ENCODE measurements at regions not wholly inside any gene's neighbourhood (a gene's known extent, or its start where the extent isn't known, plus 50 kb on each side); places are given as distances from the start of the nearest gene placed in this dataset.

- DNase-seq: no peak
Observed at GRCh38 chr10:3514691-3515090, 270.3 kb downstream of the KLF6 start.

DNA sequence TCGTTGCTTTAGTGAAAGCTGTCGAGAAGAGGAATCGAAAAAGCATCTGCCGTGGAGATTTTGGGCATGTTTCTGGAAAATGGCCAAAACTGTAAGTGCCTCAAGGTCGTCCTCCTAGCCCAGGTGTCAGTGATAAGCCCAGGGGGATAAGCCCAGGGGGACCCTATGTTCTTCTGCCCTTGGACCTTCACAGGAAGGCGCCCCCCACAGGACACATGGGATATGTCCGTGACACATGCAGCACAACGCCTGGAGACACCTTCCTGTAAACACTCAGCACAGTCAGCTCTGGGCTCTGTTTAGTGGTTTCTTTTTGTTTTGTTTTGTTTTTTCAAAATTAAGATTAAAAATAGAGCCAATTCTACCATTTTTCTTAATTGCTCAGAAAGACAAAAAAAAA, 272.7 kb downstream of the KLF6 start:
- no peak for DNase-seq

DNA sequence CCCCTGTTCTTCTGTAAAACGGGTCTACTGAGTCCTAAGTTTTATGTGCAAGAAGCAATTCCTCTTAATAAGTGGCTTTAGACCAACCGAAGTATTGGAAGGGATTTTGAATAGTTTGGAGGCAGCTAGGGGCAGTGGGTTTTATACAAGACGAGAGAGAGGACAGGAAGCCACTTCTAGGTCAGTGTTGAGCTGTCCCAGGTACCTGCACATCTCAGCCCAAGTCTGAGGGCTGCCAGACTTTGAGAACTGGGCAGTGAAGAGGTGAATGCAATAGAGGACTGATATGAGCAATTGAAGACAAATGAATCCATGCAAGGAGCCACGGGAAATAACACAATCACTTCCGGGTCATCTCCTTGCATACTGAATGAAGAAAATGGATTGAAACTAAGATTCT, 273.5 kb downstream of the KLF6 start:
- no peak for DNase-seq

- no peak for DNase-seq
Observed at GRCh38 chr10:3510741-3511140, 274.3 kb downstream of the KLF6 start.

DNA sequence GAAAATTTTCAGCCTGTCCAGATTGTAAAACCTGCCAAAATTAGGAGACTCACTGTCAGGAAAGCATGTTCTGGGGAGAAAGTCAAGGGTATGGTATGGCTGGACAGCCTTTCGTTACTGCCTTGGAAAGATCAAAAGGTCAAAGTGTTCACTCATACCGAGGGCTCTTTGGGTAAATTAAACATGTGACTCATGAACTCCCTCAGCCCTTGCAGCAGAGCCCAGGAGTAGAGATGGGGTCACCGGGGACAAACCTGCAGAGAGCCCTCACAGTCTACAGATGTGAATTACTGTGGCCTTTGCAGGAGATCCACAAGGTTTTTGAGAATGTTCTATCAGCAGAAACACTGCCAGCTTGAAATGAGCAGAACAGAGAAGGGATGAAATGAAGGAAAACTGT, 275.7 kb downstream of the KLF6 start:
- DNase-seq: no peak

GRCh38 chr10:3503299-3503698, 281.7 kb downstream of the KLF6 start:
- no peak for DNase-seq

- no peak for DNase-seq
Observed at GRCh38 chr10:3502673-3503072, 282.3 kb downstream of the KLF6 start.

DNA sequence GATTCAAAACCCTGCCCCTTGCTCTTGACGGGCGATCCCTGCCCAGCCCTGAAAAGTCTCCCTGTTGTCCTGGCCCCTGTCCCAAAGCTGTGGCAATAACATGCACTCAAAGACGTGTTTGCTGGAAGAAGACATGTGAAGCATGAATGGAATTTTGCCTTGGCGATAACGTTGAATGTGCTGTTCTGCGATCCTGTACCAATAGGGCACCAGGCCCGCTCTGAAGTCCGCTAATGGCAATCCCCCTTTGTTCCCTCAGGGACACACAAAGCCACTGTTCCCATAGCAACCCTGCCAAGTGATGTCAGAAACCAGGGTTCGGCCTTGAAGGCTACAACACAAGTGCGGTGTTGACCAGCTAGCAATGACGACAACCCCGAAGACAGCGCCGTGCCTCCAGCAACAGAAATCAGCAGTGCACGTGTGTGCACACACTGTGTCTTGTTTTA, 284.6 kb downstream of the KLF6 start:
- peak; percentile 58 to 63 for DNase-seq

DNA sequence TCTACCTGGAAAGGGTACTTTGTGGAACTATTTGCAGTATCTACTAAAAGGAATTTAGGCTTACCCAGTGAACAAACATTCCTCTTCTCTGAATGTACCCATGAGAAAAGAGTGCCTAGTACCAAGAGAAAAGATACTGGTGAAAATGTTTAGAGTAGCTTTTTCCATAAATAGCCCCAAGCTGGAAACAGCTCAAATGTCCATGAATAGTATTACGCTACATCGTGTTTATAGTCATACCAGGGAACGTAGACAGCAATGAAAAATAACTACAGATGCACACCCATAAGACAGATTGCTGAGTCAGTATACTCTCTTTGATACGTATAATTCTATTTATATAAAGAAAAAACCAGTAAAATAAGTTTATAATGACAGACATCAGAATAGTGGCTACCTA, 285.9 kb downstream of the KLF6 start:
- no peak for DNase-seq

DNA sequence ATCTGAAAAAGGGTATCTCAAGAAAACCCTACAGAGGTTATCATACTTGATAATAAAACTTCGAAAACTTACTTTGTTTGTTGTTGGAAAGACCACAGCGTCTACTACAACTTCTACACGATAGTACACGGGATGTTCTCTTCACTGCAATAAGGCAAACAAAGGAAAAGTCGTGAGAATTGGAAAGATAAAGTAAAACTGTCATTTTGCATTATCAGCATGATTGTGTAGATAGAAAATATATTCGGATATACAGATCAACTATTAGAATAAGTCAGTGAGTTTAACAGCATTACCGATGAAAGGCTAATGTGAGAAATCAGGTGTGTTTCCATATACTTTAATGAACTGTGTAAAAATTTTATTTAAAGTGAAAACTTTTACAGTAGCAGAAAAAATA, 287.4 kb downstream of the KLF6 start:
- no peak for DNase-seq

GRCh38 chr10:3496138-3496537, 288.9 kb downstream of the KLF6 start:
- no peak for DNase-seq

GRCh38 chr10:3495281-3495680, 289.7 kb downstream of the KLF6 start:
- DNase-seq: no peak

DNA sequence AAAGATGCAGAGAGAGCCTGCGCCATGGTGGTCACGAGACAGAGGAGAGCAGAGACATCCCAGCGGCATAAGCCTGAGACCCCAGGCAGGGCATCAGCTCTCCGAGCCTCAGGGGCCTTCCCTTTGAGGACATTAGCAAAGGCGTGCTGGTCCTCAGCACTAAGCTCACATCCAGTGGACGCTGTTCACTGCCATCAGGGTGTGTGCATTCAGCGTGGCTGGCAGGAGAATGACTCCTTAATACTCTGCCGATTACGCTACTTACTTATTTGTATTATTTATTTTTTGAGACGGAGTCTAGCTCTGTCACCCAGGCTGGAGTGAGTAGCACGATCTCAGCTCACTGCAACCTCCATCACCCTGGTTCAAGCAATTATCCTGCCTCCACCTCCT, 290.2 kb downstream of the KLF6 start:
- no peak for DNase-seq

GRCh38 chr10:3494131-3494837, 290.7 kb downstream of the KLF6 start:
- no peak for DNase-seq

DNA sequence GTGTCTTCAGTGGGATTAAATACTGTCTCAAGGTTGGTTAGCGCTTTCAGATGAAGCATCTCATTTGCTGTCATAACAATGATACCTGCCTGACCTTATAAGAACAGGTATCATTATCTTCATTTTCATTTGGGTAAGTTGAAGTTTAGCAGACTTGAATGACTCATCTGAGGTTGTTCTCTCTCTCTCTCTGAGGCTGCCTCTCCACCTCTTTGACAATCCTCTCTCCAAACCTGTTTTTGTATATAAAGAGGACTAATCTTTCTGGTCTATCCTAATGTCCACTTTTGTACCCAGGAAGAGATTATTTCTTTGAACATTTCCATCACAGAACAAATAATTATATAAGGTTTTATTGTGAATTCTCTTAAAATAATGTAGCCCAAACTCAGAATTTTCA, 291.4 kb downstream of the KLF6 start:
- no peak for DNase-seq

DNA sequence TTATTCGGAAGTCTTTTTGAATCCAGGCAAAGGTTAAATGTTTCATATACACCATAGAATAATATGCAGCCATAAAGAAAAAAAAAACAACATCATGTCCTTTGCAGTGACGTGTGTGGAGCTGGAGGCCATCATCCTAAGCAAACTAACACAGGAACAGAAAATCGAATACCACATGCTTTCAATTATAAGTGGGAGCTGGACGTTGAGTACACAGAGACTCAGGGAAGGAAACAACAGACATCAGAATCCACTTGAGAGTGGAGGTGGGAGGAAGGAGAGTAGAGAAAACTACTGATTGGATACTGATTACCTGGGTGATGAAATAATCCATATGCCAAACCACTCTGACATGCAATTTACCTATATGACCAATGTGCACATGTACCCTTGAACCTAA, 293.4 kb downstream of the KLF6 start:
- DNase-seq: no peak

GRCh38 chr10:3487228-3487627, 297.8 kb downstream of the KLF6 start:
- DNase-seq: no peak

- no peak for DNase-seq
Observed at GRCh38 chr10:3486346-3487065, 298.5 kb downstream of the KLF6 start.

GRCh38 chr10:3485057-3485686, 299.8 kb downstream of the KLF6 start:
- DNase-seq: peak in 1 of 2 donors; percentile 21

DNA sequence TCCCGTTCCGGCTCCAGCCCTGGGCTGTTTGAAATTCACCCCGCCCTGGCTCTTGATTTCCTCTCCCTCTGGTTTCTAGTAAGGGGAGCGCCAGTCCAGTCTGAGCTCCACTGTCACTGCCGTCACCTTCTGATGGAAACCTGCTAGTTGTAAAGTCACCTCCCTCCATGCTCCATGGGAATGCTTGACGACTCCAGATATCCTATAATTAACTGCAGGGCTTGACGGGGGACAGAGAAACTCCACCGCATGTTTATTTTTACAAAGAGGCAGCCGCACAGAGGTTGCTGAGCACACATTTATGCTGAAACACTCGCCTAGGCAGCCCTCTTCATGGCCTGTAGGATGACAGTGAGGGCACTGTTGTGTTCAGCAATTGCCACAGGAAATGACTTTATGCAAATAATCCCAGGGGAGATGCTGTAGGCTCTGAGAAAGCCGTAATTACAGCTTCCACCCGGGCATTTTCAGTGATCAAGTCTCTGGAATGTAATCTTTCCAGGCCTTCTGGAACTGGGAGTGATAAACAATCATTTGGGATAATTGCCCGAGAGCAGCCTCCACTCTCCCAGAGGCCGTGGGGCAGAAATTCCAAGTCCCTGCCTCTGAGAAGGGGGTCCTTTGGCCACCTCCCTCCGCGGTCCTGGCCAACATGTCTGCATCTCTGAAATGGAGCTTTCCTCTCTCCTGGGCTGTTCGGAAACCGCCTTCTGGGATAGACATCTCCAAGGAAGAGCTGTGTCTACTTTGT, 300.5 kb downstream of the KLF6 start:
- DNase-seq: no peak

- DNase-seq: no peak
Observed at GRCh38 chr10:3482200-3482993, 302.6 kb downstream of the KLF6 start.

- no peak for DNase-seq
Observed at GRCh38 chr10:3481496-3481895, 303.5 kb downstream of the KLF6 start.

DNA sequence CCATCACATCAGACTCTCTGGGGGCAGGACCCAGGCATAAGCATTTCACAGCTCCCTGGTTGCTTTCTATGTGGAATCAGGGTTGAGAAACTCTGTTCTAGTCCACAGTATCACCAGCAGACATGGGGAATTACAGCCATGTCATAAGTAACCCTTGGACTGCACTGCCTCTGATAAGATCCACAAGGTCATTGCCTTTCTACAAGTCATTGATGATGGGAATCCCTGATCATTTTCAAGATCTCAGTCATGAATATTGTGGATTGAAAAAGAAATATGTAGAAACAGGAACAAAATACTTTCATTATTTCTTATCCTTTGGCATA, 304.1 kb downstream of the KLF6 start:
- DNase-seq: no peak

All from hippocampal formation (tissue), 2 donors.